Fibroblast of pulmonary artery (primary cell): ENCODE measurements at regions not wholly inside any gene's neighbourhood (a gene's known extent, or its start where the extent isn't known, plus 50 kb on each side); places are given as distances from the start of the nearest gene placed in this dataset.
"Not testable (repeated sequence)": the region's sequence is repeated elsewhere in the genome, so short reads cannot be mapped to it uniquely, and the experiment has no call there.

Source experiments
- DNase-seq: peaks from one replicate; pipeline ENCODE4 v3.0.0-alpha.2; 2010; ENCODE audit warnings: low read depth
- H3K4me3 ChIP-seq: replicated peaks from 2 replicates; pipeline ENCODE4 v1.5.1; 2011; ENCODE audit warnings: low read depth, mild to moderate bottlenecking, control low read depth, low read length, moderate library complexity
- CTCF ChIP-seq: IDR thresholded peaks from 2 replicates; pipeline ENCODE4 v1.5.1; 2011; ENCODE audit warnings: mild to moderate bottlenecking, control low read depth, low read length, inconsistent platforms; ENCODE audit errors: missing control alignments

GRCh38 chr5:52073993-52074689, 690.9 kb downstream of the ISL1 start:
- H3K4me3 ChIP-seq = no peak overlapping the region
- DNase-seq = no peak
- no peak for TF ChIP-seq CTCF

GRCh38 chr5:52077941-52078815, 694.9 kb downstream of the ISL1 start:
- no peak for TF ChIP-seq CTCF
- DNase-seq = no peak
- H3K4me3 ChIP-seq = no peak overlapping the region

- H3K4me3 ChIP-seq, DNase-seq: not testable (repeated sequence)
Observed at GRCh38 chr5:52102311-52102710, 685.4 kb upstream of the ITGA1 start.

- TF ChIP-seq CTCF = no peak
- no peak overlapping the region for H3K4me3 ChIP-seq
- DNase-seq = no peak
Observed at GRCh38 chr5:52107210-52107905, 680.4 kb upstream of the ITGA1 start.

GRCh38 chr5:52119768-52120167, 667.9 kb upstream of the ITGA1 start:
- H3K4me3 ChIP-seq = no peak overlapping the region
- DNase-seq = no peak
- TF ChIP-seq CTCF = no peak

- DNase-seq = no peak
- no peak overlapping the region for H3K4me3 ChIP-seq
- no peak for TF ChIP-seq CTCF
Observed at GRCh38 chr5:52132053-52132452, 655.7 kb upstream of the ITGA1 start.

GRCh38 chr5:52134013-52134650, 653.6 kb upstream of the ITGA1 start:
- no peak overlapping the region for H3K4me3 ChIP-seq
- TF ChIP-seq CTCF = no peak
- DNase-seq = no peak
